ENCODE measurements at regions not wholly inside any gene's neighbourhood (a gene's known extent, or its start where the extent isn't known, plus 50 kb on each side); places are given as distances from the start of the nearest gene placed in this dataset.
A peak's percentile ranks its signal among the peaks of the same experiment; 100 is the strongest.

DNA sequence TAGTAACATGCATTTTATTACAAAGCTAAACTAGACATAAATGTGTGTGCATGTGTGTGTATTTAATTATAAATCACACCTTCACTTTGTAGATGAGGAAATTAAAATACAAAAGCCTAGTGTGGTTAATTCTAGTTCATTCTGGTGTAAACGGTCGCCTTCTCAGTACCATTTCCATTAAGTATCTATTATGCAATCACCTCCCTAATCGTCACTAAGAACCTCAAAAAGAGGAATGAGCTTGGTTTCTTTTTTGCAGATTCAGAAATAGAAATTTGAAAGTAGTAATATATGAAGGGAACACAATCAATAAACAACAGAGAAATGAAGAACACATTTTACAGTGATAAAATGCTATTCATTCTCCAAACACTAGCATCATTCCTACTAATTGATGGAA lies 233.2 kb downstream of the ZBBX start:
- Histone ChIP-seq H2BK120ac (ENCODE audit: low read depth, low read length) (no peak overlapping the region), H3K36me3 (replicated peaks in 1 of 2; ENCODE audit: control insufficient read depth in 2 of 2, insufficient read depth in 2 of 2, low read length in 2 of 2) (no peaks in the 10 kb centered on the region), H3K14ac (ENCODE audit: low read length) (no peak overlapping the region), H4K8ac (ENCODE audit: low read depth, low read length) (no peak overlapping the region), H3K4me3 (ENCODE audit: low read length in 2 of 2) (no peak overlapping the region), H2BK15ac (ENCODE audit: low read length) (no peak overlapping the region), H2AFZ (ENCODE audit: low read length) (no peak overlapping the region), H3K9ac (ENCODE audit: low read depth, low read length, poor library complexity) (no peak overlapping the region), H2BK12ac (ENCODE audit: low read length) (no peak overlapping the region), H3K4ac (ENCODE audit: low read length) (no peak overlapping the region), H3K27me3 (ENCODE audit: control insufficient read depth in 3 of 3, insufficient read depth in 3 of 3, low read depth in 1 of 3, low read length in 3 of 3) (no peaks in the 10 kb centered on the region), H3K4me2 (ENCODE audit: insufficient read depth, low read length, poor library complexity, severe bottlenecking) (no peak overlapping the region), H2AK5ac (ENCODE audit: low read depth, low read length) (no peak overlapping the region), H3K23ac (ENCODE audit: low read depth, low read length, poor library complexity) (no peak overlapping the region), H3K27ac (replicated peaks; ENCODE audit: low read length) (no peak overlapping the region), H4K91ac (ENCODE audit: low read depth, low read length, poor library complexity) (no peak overlapping the region), H3K9me3 (replicated peaks in 1 of 2; ENCODE audit: control insufficient read depth in 2 of 2, insufficient read depth in 1 of 2, low read depth in 1 of 2, low read length in 2 of 2) (no peaks in the 10 kb centered on the region), H2BK5ac (ENCODE audit: low read length) (no peak overlapping the region), H3K18ac (ENCODE audit: low read length) (no peak overlapping the region), H3K4me1 (ENCODE audit: control insufficient read depth in 2 of 2, insufficient read depth in 1 of 2, low read depth in 1 of 2, low read length in 2 of 2) (no peaks in the 10 kb centered on the region), H3K79me1 (ENCODE audit: low read depth, low read length) (no peaks in the 10 kb centered on the region)
- no peak for DNase-seq (ENCODE audit: low spot score)
- WGBS, 2 donors (ENCODE audit: extremely low coverage in 2 of 2, insufficient read length in 2 of 2, insufficient replicate concordance in 1 of 2), result no CpG with 5 or more reads among the region's 3 CpGs

DNA sequence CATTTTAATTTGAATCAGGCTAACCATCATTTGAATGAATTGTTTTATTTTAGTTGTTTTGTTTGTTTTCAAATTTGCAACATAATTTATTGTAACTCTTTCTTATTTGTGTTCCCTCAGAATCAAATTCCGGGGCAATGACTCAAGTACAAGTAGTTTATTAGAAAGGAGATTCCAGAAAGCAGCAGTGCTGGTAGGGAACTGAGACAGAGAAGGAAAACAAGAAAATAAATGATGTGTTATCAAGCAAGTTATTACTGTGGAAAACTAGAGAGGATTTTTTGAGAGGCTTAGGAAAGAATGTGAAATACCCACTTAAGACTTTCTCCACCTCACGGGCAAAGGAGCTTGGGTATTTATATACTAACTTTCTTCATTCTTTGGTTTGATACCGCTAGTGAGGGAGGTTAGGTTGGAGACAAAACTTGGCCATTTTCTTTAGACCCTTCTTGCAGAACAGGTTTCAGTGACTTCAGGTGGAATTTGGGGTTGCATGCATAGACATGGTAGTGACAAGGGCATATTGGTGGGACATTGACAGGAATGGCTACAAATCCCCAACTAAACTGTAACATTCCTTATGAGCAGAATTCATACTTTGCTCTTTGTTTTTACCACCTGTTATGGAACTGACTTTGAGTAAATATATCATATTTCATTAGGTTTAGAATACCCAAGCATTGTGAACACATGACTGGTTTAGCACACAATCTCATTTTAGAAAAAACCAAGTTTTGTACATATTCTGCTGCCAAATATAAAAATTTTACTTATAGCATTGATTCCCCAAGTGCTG lies 254.3 kb downstream of the ZBBX start:
- Histone ChIP-seq H3K27ac (replicated peaks; ENCODE audit: low read length) (no peak overlapping the region), H3K79me1 (ENCODE audit: low read depth, low read length) (no peaks in the 10 kb centered on the region), H3K4me3 (ENCODE audit: low read length in 2 of 2) (no peak overlapping the region), H3K23ac (ENCODE audit: low read depth, low read length, poor library complexity) (no peak overlapping the region), H3K9ac (ENCODE audit: low read depth, low read length, poor library complexity) (no peak overlapping the region), H2BK12ac (ENCODE audit: low read length) (no peak overlapping the region), H2BK5ac (ENCODE audit: low read length) (no peak overlapping the region), H2AFZ (ENCODE audit: low read length) (no peak overlapping the region), H2BK120ac (ENCODE audit: low read depth, low read length) (no peak overlapping the region), H3K36me3 (replicated peaks in 1 of 2; ENCODE audit: control insufficient read depth in 2 of 2, insufficient read depth in 2 of 2, low read length in 2 of 2) (no peaks in the 10 kb centered on the region), H3K14ac (ENCODE audit: low read length) (no peak overlapping the region), H2AK5ac (ENCODE audit: low read depth, low read length) (no peak overlapping the region), H3K4me2 (ENCODE audit: insufficient read depth, low read length, poor library complexity, severe bottlenecking) (no peak overlapping the region), H3K18ac (ENCODE audit: low read length) (no peak overlapping the region), H3K9me3 (replicated peaks in 1 of 2; ENCODE audit: control insufficient read depth in 2 of 2, insufficient read depth in 1 of 2, low read depth in 1 of 2, low read length in 2 of 2) (no peaks in the 10 kb centered on the region), H4K91ac (ENCODE audit: low read depth, low read length, poor library complexity) (no peak overlapping the region), H4K8ac (ENCODE audit: low read depth, low read length) (no peak overlapping the region), H3K27me3 (ENCODE audit: control insufficient read depth in 3 of 3, insufficient read depth in 3 of 3, low read depth in 1 of 3, low read length in 3 of 3) (no peaks in the 10 kb centered on the region), H3K4me1 (ENCODE audit: control insufficient read depth in 2 of 2, insufficient read depth in 1 of 2, low read depth in 1 of 2, low read length in 2 of 2) (no peaks in the 10 kb centered on the region), H3K4ac (ENCODE audit: low read length) (no peak overlapping the region), H2BK15ac (ENCODE audit: low read length) (no peak overlapping the region)
- no peak for DNase-seq (ENCODE audit: low spot score)
- WGBS, 2 donors (ENCODE audit: extremely low coverage in 2 of 2, insufficient read length in 2 of 2, insufficient replicate concordance in 1 of 2), result no CpG with 5 or more reads among the region's 3 CpGs

DNA sequence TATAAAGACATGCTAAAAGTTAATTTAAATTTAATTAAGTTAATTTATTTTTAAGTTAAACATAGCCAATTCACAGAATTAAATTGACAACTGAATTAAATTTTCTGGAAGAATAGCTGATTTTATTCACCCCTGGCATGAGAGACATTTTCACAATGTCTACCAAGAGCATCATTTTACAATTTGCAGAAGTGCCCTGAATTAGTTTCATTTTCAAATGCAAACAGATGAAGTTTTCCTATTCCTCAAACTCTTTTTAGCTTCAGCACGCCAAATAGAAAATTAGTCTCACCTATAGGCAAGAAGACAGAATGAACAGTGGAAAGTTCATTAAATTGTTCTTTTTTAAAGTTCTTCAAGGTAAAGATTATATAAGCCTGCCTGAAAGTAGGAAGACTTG lies 259.3 kb downstream of the ZBBX start:
- H3K4me2 ChIP-seq (ENCODE audit: insufficient read depth, low read length, poor library complexity, severe bottlenecking), result no peak overlapping the region
- H4K91ac ChIP-seq (ENCODE audit: low read depth, low read length, poor library complexity), result no peak overlapping the region
- no peak overlapping the region for H3K4ac ChIP-seq (ENCODE audit: low read length)
- H2AK5ac ChIP-seq (ENCODE audit: low read depth, low read length), result no peak overlapping the region
- no peak overlapping the region for H3K23ac ChIP-seq (ENCODE audit: low read depth, low read length, poor library complexity)
- H2AFZ ChIP-seq (ENCODE audit: low read length), result no peak overlapping the region
- no peak overlapping the region for H2BK120ac ChIP-seq (ENCODE audit: low read depth, low read length)
- no peaks in the 10 kb centered on the region for H3K9me3 ChIP-seq (replicated peaks in 1 of 2; ENCODE audit: control insufficient read depth in 2 of 2, insufficient read depth in 1 of 2, low read depth in 1 of 2, low read length in 2 of 2)
- H2BK5ac ChIP-seq (ENCODE audit: low read length), result no peak overlapping the region
- WGBS, 2 donors (ENCODE audit: extremely low coverage in 2 of 2, insufficient read length in 2 of 2, insufficient replicate concordance in 1 of 2), result no CpG with 5 or more reads among the region's 1 CpG
- no peaks in the 10 kb centered on the region for H3K27me3 ChIP-seq (ENCODE audit: control insufficient read depth in 3 of 3, insufficient read depth in 3 of 3, low read depth in 1 of 3, low read length in 3 of 3)
- no peak overlapping the region for H3K14ac ChIP-seq (ENCODE audit: low read length)
- H2BK12ac ChIP-seq (ENCODE audit: low read length), result no peak overlapping the region
- no peak overlapping the region for H2BK15ac ChIP-seq (ENCODE audit: low read length)
- H3K18ac ChIP-seq (ENCODE audit: low read length), result no peak overlapping the region
- no peak overlapping the region for H4K8ac ChIP-seq (ENCODE audit: low read depth, low read length)
- H3K79me1 ChIP-seq (ENCODE audit: low read depth, low read length), result no peaks in the 10 kb centered on the region
- no peak overlapping the region for H3K4me3 ChIP-seq (ENCODE audit: low read length in 2 of 2)
- no peak overlapping the region for H3K9ac ChIP-seq (ENCODE audit: low read depth, low read length, poor library complexity)
- no peak for DNase-seq (ENCODE audit: low spot score)
- H3K4me1 ChIP-seq (ENCODE audit: control insufficient read depth in 2 of 2, insufficient read depth in 1 of 2, low read depth in 1 of 2, low read length in 2 of 2), result no peaks in the 10 kb centered on the region
- H3K27ac ChIP-seq (replicated peaks; ENCODE audit: low read length), result no peak overlapping the region
- H3K36me3 ChIP-seq (replicated peaks in 1 of 2; ENCODE audit: control insufficient read depth in 2 of 2, insufficient read depth in 2 of 2, low read length in 2 of 2), result no peaks in the 10 kb centered on the region

DNA sequence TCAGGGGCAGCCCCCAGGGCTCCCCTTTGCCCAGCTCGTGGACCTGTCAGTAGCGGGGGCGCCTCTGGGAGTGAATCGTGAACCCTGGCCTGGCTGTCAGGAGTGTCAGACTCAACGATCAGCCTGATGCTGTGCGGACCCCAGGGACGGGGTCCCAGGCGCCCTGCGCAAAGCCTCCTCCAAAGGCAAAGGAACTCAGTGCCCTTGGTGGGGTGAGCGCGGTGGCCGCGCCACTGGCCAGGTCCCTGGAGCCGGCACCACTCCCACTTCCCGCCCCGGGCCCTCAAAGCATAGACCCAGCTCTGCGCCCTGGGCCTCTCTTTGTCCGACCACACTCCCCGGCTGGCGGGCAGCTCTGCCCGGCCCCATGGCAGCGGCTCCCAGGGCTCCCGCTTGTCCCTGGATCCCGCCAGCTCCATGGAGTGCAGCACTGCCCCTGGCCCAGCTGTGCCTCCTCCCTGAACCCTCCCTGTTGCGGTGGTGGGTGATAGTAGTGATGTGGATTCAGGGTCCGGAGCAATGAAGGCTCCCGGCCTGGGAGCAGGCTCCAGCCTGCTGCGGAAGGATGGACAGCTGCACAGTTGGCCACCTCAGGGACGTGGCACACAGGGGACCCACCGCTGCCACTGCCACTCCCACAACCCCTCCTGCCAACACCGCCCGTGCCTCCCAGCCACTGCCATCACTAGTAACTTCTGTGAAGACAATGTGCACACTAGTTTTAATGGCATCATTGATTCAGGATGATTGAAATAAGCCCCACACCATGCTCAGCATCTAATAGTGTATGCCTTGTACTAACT lies 263.8 kb downstream of the ZBBX start:
- H3K36me3 ChIP-seq (replicated peaks in 1 of 2; ENCODE audit: control insufficient read depth in 2 of 2, insufficient read depth in 2 of 2, low read length in 2 of 2), result no peaks in the 10 kb centered on the region
- peak overlapping the region; percentile 37 for H2AK5ac ChIP-seq (ENCODE audit: low read depth, low read length)
- no peak overlapping the region for H3K4me2 ChIP-seq (ENCODE audit: insufficient read depth, low read length, poor library complexity, severe bottlenecking)
- no peak overlapping the region for H3K23ac ChIP-seq (ENCODE audit: low read depth, low read length, poor library complexity)
- H2BK5ac ChIP-seq (ENCODE audit: low read length), result peak overlapping the region; percentile 53
- H4K8ac ChIP-seq (ENCODE audit: low read depth, low read length), result no peak overlapping the region
- no peaks in the 10 kb centered on the region for H3K27me3 ChIP-seq (ENCODE audit: control insufficient read depth in 3 of 3, insufficient read depth in 3 of 3, low read depth in 1 of 3, low read length in 3 of 3)
- H3K27ac ChIP-seq (replicated peaks; ENCODE audit: low read length), result no peak overlapping the region
- no peak overlapping the region for H3K4ac ChIP-seq (ENCODE audit: low read length)
- H3K9me3 ChIP-seq (replicated peaks in 1 of 2; ENCODE audit: control insufficient read depth in 2 of 2, insufficient read depth in 1 of 2, low read depth in 1 of 2, low read length in 2 of 2), result no peaks in the 10 kb centered on the region
- peak overlapping the region; percentile 25 for H2AFZ ChIP-seq (ENCODE audit: low read length)
- no CpG with 5 or more reads among the region's 32 CpGs for WGBS, 2 donors (ENCODE audit: extremely low coverage in 2 of 2, insufficient read length in 2 of 2, insufficient replicate concordance in 1 of 2)
- peak overlapping the region in 1 of 2 donors; percentile 30 for H3K4me3 ChIP-seq (ENCODE audit: low read length in 2 of 2)
- H2BK120ac ChIP-seq (ENCODE audit: low read depth, low read length), result no peak overlapping the region
- peaks cover 0 to 3% of the 10 kb centered on the region in 2 donors for H3K4me1 ChIP-seq (ENCODE audit: control insufficient read depth in 2 of 2, insufficient read depth in 1 of 2, low read depth in 1 of 2, low read length in 2 of 2)
- H4K91ac ChIP-seq (ENCODE audit: low read depth, low read length, poor library complexity), result no peak overlapping the region
- H3K9ac ChIP-seq (ENCODE audit: low read depth, low read length, poor library complexity), result no peak overlapping the region
- peak overlapping the region; percentile 65 for H2BK15ac ChIP-seq (ENCODE audit: low read length)
- no peak overlapping the region for H2BK12ac ChIP-seq (ENCODE audit: low read length)
- H3K79me1 ChIP-seq (ENCODE audit: low read depth, low read length), result no peaks in the 10 kb centered on the region
- no peak for DNase-seq (ENCODE audit: low spot score)
- no peak overlapping the region for H3K18ac ChIP-seq (ENCODE audit: low read length)
- no peak overlapping the region for H3K14ac ChIP-seq (ENCODE audit: low read length)
